ENCODE measurements at regions not wholly inside any gene's neighbourhood (a gene's known extent, or its start where the extent isn't known, plus 50 kb on each side); places are given as distances from the start of the nearest gene placed in this dataset.

GRCh38 chr4:60944060-60944459 lies 256.1 kb upstream of the ADGRL3 start:
- no peak for TF ChIP-seq CTCF (IDR thresholded peaks at IDR 0.05)
- TF ChIP-seq POLR2A (IDR thresholded peaks at IDR 0.05) = no peak

Measured in heart left ventricle (tissue), 13 donors.